ENCODE measurements at regions not wholly inside any gene's neighbourhood (a gene's known extent, or its start where the extent isn't known, plus 50 kb on each side); places are given as distances from the start of the nearest gene placed in this dataset.
"Not testable (repeated sequence)": the region's sequence is repeated elsewhere in the genome, so short reads cannot be mapped to it uniquely, and the experiment has no call there.

GRCh38 chr5:89164703-89165102 is 281.7 kb upstream of the MEF2C start:
- DNase-seq: not testable (repeated sequence)

DNA sequence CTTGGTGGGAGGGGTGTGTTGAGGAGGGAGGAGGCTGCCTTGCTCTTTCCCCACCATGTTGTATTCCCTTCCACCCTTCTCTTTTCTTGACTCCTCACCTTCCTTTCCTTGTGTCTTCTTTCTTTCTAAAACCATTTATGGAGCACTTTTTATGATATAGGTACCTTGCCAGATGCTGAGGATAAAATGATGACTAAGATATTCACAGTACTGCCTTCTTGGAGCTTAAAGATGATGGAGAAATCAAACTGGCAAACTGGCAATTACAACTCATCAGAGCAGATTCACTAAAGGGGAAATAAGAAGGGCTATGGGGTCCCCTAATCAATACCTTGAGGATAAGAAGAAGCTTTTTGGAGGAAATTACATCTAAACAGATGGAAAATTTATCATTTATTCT is 273.2 kb upstream of the MEF2C start:
- DNase-seq: no peak

DNA sequence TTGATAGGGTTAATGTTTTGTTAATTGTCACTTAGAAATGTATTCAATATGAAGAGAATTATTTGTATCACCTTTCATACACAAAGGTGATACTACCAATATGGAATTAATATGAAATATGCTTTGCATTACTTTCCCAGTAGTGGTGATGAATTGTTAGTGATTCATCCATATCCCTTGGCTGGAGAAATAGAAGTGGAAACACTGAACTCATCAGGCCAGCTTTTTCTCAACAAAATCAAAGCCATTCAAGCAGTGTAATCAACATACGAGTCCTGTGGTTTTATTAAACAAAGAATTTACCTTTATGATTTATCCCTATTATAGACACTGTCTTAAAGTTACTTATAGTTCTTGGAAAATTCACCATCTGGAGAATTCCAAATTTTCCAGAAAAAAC is 264.0 kb upstream of the MEF2C start:
- DNase-seq: no peak

DNA sequence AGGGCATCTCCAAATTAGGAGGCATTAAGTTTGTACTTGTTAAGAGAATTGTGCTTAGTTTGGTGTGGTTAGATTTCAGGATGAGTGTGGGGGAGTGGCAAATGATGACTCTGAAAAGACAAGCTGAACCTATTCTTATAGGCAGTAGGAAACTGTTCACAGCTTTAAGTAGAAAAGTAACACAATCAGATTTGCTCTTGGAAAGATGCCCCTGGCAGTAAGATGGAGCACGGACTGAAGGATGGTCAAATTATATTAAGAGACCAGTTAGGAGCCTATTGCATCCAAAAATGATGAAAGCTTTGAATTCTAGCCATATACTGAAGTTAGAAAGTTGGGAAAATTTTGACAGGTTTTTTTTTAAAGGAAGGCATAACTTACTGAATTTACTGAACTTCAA is 254.2 kb upstream of the MEF2C start:
- no peak for DNase-seq

DNA sequence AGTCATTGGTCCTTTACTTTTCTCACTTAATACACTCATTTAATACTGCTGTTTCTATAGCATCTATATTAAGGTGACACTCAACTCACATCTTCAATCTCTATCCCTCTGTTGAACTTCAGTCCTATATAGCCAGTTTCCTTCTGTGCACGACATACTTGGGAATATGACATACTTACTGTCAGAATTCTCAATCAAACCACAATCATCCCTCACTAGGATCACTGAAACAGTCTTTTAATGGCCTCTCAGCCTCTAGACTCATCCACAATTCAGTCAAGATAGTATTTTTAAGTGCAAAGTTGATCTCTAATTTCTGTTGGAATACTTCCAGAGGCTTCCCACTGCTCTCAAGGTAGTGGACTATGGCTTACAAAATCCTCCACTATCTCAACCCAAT is 251.0 kb upstream of the MEF2C start:
- DNase-seq: no peak

DNA sequence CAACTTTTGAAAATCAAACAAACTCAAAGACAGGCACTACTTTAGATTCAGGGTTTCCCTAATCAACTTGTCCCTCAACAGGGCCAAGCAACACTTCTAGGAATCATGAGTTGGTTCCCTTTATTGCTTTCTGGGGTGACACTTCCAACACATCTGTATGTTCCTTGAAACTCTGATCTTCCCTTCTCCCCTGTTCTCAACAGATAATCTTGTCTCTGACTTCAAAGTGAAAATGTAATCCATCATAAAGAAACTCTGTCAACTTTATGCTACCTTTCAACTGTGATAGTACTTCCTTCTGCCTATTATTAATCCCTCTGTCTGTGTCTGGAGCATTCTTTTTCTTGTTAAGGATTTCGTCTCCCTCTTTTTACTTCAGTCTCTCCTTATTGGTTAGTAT is 250.1 kb upstream of the MEF2C start:
- DNase-seq: no peak

DNA sequence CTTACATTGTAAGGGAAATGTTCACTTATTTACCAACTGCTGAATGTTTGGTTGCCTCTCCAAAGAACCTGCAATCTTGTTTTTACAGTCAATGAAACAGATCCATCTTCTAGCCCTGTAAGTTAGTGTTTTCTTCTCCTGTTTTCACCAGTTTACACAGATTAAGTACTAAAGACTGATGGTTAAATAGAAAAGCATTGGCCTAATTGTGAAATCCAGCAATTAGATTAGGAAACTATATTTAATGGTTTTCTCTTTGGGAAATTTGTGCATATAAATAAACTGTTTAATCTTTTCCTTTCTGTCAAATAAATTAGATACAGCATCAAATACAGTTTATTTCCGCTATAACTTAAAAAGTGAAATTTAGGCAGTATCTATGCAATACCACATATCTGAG is 247.9 kb upstream of the MEF2C start:
- DNase-seq: no peak

DNA sequence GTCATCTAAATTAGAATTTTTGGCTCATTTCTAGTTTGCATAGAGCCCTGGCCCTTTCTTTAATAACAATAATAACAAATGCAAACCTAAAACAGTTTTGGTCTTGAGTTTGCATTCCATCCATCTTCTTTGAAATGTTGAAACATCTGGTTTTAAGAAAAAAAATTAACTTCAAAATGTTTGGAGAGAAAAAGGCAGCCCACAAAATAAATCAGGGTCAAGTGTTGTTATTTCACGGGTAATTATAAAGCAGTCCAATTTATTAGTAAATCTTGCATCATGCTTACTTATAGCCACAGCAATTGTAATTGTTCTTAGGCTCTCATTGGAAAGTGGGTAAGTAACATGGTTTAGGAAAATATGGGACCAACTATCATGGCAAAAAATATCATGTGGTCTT is 247.0 kb upstream of the MEF2C start:
- no peak for DNase-seq

DNA sequence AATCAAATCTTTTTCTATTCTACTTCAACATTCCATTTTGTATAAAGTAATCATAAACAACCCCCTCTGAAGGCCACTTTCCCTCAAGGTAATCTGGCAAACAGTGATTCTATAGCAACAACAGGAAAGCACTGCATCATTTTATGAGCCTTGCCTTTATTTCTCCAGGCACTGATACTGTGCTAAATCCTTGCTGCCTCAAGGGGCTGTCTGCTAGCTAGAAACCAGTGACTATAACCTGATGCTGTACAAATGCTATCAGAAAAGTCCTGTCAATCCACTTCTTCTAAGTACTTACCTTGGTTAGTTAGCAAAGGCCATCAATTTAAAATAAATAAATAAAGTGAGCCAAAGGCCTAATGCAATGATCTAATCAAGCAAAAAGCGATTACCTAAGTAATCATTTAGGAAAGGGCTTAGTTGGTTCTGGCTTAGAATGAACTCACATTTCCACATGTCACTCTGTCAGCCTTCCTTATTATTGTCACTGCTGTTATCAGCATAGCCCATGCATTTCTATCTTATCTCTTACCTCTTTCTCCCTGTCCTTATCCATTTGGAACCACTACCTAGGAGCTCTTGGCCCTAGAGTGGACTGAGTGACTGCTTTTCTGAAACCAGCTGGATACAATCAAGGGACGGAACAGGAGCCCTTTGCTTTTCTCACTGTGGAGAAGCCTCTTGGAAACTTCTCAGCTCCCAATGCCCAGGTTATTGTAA is 246.1 kb upstream of the MEF2C start:
- no peak for DNase-seq

DNA sequence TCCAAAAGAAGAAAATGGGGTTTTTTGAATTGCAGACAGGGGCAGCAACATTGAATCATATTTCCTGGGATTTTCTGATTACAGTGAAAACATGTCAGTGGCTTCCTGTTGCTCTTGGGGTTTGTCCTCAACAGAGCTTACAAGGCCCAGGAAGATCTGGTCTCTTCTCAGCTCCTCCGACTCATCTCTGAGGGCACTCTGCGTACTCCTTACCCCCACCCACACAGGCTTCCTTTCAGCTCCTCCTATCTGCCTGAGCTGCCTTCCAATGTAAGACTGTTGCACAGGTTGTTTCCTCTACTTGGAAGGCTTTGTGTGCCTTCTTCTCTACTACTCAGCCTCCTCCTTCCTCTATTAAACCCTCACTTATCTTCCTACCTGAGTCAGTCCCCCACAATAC is 245.1 kb upstream of the MEF2C start:
- no peak for DNase-seq

DNA sequence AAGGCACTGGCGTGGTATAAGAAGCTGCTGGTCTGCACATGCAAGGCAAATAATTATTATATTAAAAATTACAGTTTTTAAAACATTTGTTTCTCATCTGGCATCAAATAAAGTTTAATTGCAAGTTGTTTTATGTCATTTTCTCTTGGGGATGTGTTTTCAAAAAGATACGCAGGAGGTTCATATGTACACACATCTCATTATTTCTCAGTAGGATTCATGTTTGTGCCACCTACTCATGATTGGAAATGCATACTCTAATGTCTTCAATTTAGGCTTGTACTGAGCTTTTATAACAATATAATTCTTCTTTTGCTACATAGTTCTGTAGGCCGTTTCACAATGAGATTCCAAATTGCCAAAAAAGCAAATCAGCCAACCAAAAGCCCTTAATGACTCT is 244.2 kb upstream of the MEF2C start:
- no peak for DNase-seq

- no peak for DNase-seq
Measured at GRCh38 chr5:89125372-89125771, 242.4 kb upstream of the MEF2C start.

- DNase-seq: no peak
Measured at GRCh38 chr5:89123581-89123980, 240.6 kb upstream of the MEF2C start.

GRCh38 chr5:89120719-89121118 is 237.7 kb upstream of the MEF2C start:
- DNase-seq: no peak

- DNase-seq: no peak
Measured at GRCh38 chr5:89117124-89117644, 234.2 kb upstream of the MEF2C start.

- DNase-seq: no peak
Measured at GRCh38 chr5:89110916-89111646, 228.1 kb upstream of the MEF2C start.

DNA sequence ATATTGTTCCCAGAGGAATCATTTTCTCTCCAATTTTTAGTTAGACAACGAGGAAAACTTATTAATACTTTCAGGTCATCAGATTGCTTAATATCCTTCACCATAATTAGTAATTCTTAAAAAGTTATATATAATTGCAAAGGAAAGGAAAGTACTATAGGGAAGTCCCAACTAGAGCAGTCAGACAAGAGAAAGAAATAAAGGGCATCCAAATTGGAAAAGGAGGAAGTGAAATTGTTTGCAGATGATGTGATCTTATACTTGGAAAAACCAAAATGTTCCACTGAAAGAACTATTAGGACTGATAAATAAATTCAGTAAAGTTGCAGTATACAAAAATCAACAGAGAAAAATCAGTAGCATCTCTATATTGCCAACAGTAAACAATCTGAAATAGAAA is 223.5 kb upstream of the MEF2C start:
- no peak for DNase-seq

DNA sequence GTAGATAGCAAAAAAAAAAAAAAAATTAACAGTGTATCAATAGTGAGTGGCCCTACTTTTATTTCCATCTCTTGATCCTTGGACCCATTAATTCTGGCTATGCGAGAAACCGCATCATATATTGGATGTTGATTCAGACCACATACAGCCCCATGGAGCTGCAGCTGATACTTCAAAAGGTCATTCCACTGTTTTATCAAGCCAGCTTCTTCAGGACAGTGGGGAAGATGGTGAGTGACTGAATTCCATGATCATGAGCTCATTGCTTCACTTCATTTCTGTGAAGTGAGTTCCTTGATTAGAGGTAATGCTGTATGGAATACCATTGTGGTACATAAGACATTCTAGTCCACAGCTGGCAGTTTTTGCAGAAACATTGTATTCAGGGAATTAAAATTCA is 222.9 kb upstream of the MEF2C start:
- DNase-seq: no peak

GRCh38 chr5:89105171-89105695 is 222.2 kb upstream of the MEF2C start:
- no peak for DNase-seq

GRCh38 chr5:89098199-89098756 is 215.3 kb upstream of the MEF2C start:
- no peak for DNase-seq

- no peak for DNase-seq
Measured at GRCh38 chr5:89097103-89097502, 214.1 kb upstream of the MEF2C start.

GRCh38 chr5:89095341-89095740 is 212.4 kb upstream of the MEF2C start:
- no peak for DNase-seq

GRCh38 chr5:89090037-89090436 is 207.1 kb upstream of the MEF2C start:
- DNase-seq: no peak
